Lung (tissue), 11 donors: ENCODE measurements at regions not wholly inside any gene's neighbourhood (a gene's known extent, or its start where the extent isn't known, plus 50 kb on each side); places are given as distances from the start of the nearest gene placed in this dataset.
"Not testable (repeated sequence)": the region's sequence is repeated elsewhere in the genome, so short reads cannot be mapped to it uniquely, and the experiment has no call there.

Source experiments
- ATAC-seq: fragments of 200-7000 bp; cut with Tn5 transposase; one replicate; pipeline ENCODE4 v1.9.1; 2020; ENCODE audit warnings: moderate number of reproducible peaks; ENCODE audit not compliant: insufficient read depth, low FRiP score
- DNase-seq, 3 donors: peaks; one replicate each; pipeline ENCODE4 v3.0.0-alpha.2; 2013 to 2017
- H3K27ac ChIP-seq, 2 donors: one replicate each; pipeline ENCODE4 v1.5.1; 2013; ENCODE audit warnings: mild to moderate bottlenecking in 2 of 2, moderate library complexity in 2 of 2, control low read depth in 1 of 2, inconsistent platforms in 1 of 2, low read depth in 1 of 2, low read length in 1 of 2
- H3K27me3 ChIP-seq, 3 donors: one replicate each; pipeline ENCODE4 v1.5.1; 2013; ENCODE audit warnings: low read length in 2 of 3; ENCODE audit not compliant: control insufficient read depth in 3 of 3, insufficient read depth in 3 of 3
- H3K36me3 ChIP-seq, 4 donors: one replicate each; pipeline ENCODE4 v1.5.1; 2013; ENCODE audit warnings: low read length in 4 of 4, mild to moderate bottlenecking in 1 of 4, moderate library complexity in 1 of 4; ENCODE audit not compliant: control insufficient read depth in 4 of 4, insufficient read depth in 4 of 4
- H3K4me1 ChIP-seq, 5 donors: one replicate each; pipeline ENCODE4 v1.5.1; 2013; ENCODE audit warnings: low read length in 5 of 5, mild to moderate bottlenecking in 2 of 5, moderate library complexity in 1 of 5; ENCODE audit not compliant: control insufficient read depth in 5 of 5, insufficient read depth in 5 of 5
- H3K4me3 ChIP-seq: one replicate; pipeline ENCODE4 v1.5.1; 2013; ENCODE audit warnings: mild to moderate bottlenecking, control low read depth, moderate library complexity
- H3K9ac ChIP-seq, 2 donors: one replicate each; pipeline ENCODE4 v1.5.1; 2013; ENCODE audit warnings: low read length in 2 of 2, control low read depth in 1 of 2; ENCODE audit not compliant: insufficient read depth in 1 of 2
- H3K9me3 ChIP-seq, 4 donors: one replicate each; pipeline ENCODE4 v1.5.1; 2013; ENCODE audit warnings: low read length in 3 of 4, mild to moderate bottlenecking in 1 of 4, moderate library complexity in 1 of 4; ENCODE audit not compliant: control insufficient read depth in 4 of 4, insufficient read depth in 3 of 4
- WGBS, 2 donors: extraction: QIAGEN DNeasy Blood & Tissue Kit; methylation state at CpG; one replicate each; pipeline ENCODE4 v1.1.7; 2013; 5-methylcytosine and 5-hydroxymethylcytosine counted together
- TF ChIP-seq, protein P1 (sequence below): IDR thresholded peaks from 2 replicates; pipeline ENCODE4 v1.5.1; 2012; ENCODE audit warnings: mild to moderate bottlenecking; ENCODE audit errors: control extremely low read depth, extremely low read depth
- donor health status: control.
- donor health status: control.
- donor health status: Bipolar disorder and iron deficiency.
- donor health status: healthy.
- donor health status: DM: yes; HTN: yes; CAD: no.

DNA sequence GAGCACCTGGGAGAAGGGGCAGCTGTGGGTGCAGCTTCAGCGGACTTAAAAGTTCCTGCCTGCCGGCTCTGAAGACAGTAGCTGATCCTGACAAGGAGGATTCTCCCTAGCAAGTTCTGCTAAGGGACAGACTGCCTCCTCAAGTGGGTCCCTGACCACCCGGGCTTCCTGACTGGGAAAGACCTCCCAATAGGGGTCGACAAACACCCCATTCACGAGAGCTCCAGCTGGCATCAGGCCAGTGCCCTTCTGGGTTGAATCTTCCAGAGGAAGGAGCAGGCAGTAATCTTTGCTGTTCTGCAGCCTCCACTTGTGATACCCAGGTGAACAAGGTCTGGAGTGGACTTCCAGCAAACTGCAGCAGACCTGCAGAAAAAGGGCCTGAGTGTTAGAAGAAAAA, 632.9 kb downstream of the CCDC85A start:
- ATAC-seq, result no peak
- no peak overlapping the region for H3K9ac ChIP-seq
- WGBS, 2 donors, result 64 to 65% methylated on average over 5 of the region's 5 CpGs
- H3K36me3 ChIP-seq, result no peaks in the 10 kb centered on the region
- TF ChIP-seq, protein P1, sequence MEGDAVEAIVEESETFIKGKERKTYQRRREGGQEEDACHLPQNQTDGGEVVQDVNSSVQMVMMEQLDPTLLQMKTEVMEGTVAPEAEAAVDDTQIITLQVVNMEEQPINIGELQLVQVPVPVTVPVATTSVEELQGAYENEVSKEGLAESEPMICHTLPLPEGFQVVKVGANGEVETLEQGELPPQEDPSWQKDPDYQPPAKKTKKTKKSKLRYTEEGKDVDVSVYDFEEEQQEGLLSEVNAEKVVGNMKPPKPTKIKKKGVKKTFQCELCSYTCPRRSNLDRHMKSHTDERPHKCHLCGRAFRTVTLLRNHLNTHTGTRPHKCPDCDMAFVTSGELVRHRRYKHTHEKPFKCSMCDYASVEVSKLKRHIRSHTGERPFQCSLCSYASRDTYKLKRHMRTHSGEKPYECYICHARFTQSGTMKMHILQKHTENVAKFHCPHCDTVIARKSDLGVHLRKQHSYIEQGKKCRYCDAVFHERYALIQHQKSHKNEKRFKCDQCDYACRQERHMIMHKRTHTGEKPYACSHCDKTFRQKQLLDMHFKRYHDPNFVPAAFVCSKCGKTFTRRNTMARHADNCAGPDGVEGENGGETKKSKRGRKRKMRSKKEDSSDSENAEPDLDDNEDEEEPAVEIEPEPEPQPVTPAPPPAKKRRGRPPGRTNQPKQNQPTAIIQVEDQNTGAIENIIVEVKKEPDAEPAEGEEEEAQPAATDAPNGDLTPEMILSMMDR, result no peak
- no peaks in the 10 kb centered on the region for H3K4me1 ChIP-seq
- DNase-seq, result no peak
- no peak overlapping the region for H3K27ac ChIP-seq
- no peaks in the 10 kb centered on the region for H3K27me3 ChIP-seq
- no peak overlapping the region for H3K4me3 ChIP-seq
- H3K9me3 ChIP-seq, result no peaks in the 10 kb centered on the region

GRCh38 chr2:56831780-56832179, 648.0 kb downstream of the CCDC85A start:
- WGBS, 2 donors, result 69 to 78% methylated on average over 1 of the region's 1 CpG
- no peaks in the 10 kb centered on the region for H3K36me3 ChIP-seq
- no peak for DNase-seq
- ATAC-seq, result no peak
- no peaks in the 10 kb centered on the region for H3K9me3 ChIP-seq
- TF ChIP-seq, protein P1, result no peak
- no peaks in the 10 kb centered on the region for H3K27me3 ChIP-seq
- H3K9ac ChIP-seq, result no peak overlapping the region
- no peak overlapping the region for H3K27ac ChIP-seq
- no peaks in the 10 kb centered on the region for H3K4me1 ChIP-seq
- H3K4me3 ChIP-seq, result no peak overlapping the region

DNA sequence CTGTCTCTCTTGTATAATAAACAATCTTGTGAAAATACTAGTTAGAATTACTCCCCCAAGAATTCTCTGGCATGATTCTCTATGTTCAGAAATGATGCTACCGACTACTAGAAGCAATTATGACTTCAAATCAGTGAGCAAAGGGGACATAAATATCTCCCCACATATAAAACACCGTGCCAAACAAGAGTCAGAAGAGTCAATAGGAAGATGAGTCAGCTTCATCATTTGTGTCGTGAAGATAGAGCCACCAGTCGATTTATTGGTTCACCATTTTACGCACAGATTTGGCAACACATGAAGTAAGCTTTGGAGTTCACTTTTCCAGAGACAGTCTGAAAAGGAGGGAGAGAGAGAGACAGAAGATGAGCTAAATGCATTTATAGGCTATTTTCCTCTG, 650.9 kb downstream of the CCDC85A start:
- no peak for DNase-seq
- ATAC-seq, result no peak
- Histone ChIP-seq H3K36me3 (no peaks in the 10 kb centered on the region), H3K9ac (no peak overlapping the region), H3K4me3 (no peak overlapping the region), H3K4me1 (no peaks in the 10 kb centered on the region), H3K27me3 (no peaks in the 10 kb centered on the region), H3K9me3 (no peaks in the 10 kb centered on the region), H3K27ac (no peak overlapping the region)
- TF ChIP-seq, protein P1, result no peak
- 82 to 89% methylated on average over 5 of the region's 5 CpGs for WGBS, 2 donors

GRCh38 chr2:56840009-56840408, 656.2 kb downstream of the CCDC85A start:
- not testable (repeated sequence) for H3K36me3 ChIP-seq, H3K27ac ChIP-seq, H3K9me3 ChIP-seq, ATAC-seq, H3K4me1 ChIP-seq, H3K4me3 ChIP-seq, H3K9ac ChIP-seq, DNase-seq, H3K27me3 ChIP-seq
